ENCODE measurements at regions not wholly inside any gene's neighbourhood (a gene's known extent, or its start where the extent isn't known, plus 50 kb on each side); places are given as distances from the start of the nearest gene placed in this dataset.

- RAD21 ChIA-PET (ENCODE audit: unreplicated experiment) = no interaction called here
- H3K36me3 ChIP-seq (ENCODE audit: control insufficient read depth in 2 of 2, insufficient read depth in 2 of 2, low read length in 1 of 2) = no peaks in the 10 kb centered on the region
- H3K4me2 ChIP-seq (ENCODE audit: control insufficient read depth, insufficient read depth) = no peak overlapping the region
- no TSS peak for BruUV-seq (replicated peaks)
- H3K27ac ChIP-seq (ENCODE audit: control insufficient read depth, insufficient read depth) = no peak overlapping the region
- H4K20me1 ChIP-seq (ENCODE audit: control insufficient read depth, insufficient read depth) = no peaks in the 10 kb centered on the region
- ATAC-seq (no peak), FAIRE-seq (no peak), DNase-seq (ENCODE audit: low read depth, low spot score) (no peak)
- POLR2A ChIA-PET = no interaction called here
- WGBS (ENCODE audit: insufficient coverage, insufficient replicate concordance, low lambda C conversion rate, missing lambda C conversion rate) = 16% methylated on average over 6 of the region's 6 CpGs
- no peaks in the 10 kb centered on the region for H3K27me3 ChIP-seq (replicated peaks in 1 of 2; ENCODE audit: control insufficient read depth in 2 of 2, insufficient read depth in 2 of 2, low read length in 1 of 2)
- H2AFZ ChIP-seq (ENCODE audit: control insufficient read depth, low read depth, low read length) = no peak overlapping the region
- CTCF ChIA-PET = no interaction called here
- intact Hi-C loops (cut with micrococcal nuclease; ENCODE audit: unreplicated experiment) (no loop called here), in situ Hi-C loops (cut with MboI) (no loop called here)
- H3K9me3 ChIP-seq (replicated peaks; ENCODE audit: control insufficient read depth, insufficient read depth, low read length) = no peaks in the 10 kb centered on the region
- H3K4me1 ChIP-seq (ENCODE audit: control insufficient read depth, insufficient read depth, low read length) = no peaks in the 10 kb centered on the region
- SMC1A ChIA-PET (ENCODE audit: uncharacterized antibody, unreplicated experiment) = no interaction called here
- TF ChIP-seq, protein P1, sequence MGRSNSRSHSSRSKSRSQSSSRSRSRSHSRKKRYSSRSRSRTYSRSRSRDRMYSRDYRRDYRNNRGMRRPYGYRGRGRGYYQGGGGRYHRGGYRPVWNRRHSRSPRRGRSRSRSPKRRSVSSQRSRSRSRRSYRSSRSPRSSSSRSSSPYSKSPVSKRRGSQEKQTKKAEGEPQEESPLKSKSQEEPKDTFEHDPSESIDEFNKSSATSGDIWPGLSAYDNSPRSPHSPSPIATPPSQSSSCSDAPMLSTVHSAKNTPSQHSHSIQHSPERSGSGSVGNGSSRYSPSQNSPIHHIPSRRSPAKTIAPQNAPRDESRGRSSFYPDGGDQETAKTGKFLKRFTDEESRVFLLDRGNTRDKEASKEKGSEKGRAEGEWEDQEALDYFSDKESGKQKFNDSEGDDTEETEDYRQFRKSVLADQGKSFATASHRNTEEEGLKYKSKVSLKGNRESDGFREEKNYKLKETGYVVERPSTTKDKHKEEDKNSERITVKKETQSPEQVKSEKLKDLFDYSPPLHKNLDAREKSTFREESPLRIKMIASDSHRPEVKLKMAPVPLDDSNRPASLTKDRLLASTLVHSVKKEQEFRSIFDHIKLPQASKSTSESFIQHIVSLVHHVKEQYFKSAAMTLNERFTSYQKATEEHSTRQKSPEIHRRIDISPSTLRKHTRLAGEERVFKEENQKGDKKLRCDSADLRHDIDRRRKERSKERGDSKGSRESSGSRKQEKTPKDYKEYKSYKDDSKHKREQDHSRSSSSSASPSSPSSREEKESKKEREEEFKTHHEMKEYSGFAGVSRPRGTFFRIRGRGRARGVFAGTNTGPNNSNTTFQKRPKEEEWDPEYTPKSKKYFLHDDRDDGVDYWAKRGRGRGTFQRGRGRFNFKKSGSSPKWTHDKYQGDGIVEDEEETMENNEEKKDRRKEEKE (IDR thresholded peaks at IDR 0.05) = no peak
- no peak for TF ChIP-seq ZNF592 (IDR thresholded peaks at IDR 0.05)
- TF ChIP-seq TCF12 (IDR thresholded peaks at IDR 0.05; ENCODE audit: low read depth, low read length) = no peak
- TF ChIP-seq, protein P2, sequence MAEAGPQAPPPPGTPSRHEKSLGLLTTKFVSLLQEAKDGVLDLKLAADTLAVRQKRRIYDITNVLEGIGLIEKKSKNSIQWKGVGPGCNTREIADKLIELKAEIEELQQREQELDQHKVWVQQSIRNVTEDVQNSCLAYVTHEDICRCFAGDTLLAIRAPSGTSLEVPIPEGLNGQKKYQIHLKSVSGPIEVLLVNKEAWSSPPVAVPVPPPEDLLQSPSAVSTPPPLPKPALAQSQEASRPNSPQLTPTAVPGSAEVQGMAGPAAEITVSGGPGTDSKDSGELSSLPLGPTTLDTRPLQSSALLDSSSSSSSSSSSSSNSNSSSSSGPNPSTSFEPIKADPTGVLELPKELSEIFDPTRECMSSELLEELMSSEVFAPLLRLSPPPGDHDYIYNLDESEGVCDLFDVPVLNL (IDR thresholded peaks at IDR 0.05; ENCODE audit: low read depth, low read length) = no peak
- TF ChIP-seq, protein P3, sequence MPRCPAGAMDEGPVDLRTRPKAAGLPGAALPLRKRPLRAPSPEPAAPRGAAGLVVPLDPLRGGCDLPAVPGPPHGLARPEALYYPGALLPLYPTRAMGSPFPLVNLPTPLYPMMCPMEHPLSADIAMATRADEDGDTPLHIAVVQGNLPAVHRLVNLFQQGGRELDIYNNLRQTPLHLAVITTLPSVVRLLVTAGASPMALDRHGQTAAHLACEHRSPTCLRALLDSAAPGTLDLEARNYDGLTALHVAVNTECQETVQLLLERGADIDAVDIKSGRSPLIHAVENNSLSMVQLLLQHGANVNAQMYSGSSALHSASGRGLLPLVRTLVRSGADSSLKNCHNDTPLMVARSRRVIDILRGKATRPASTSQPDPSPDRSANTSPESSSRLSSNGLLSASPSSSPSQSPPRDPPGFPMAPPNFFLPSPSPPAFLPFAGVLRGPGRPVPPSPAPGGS (IDR thresholded peaks at IDR 0.05; ENCODE audit: borderline replicate concordance, insufficient read depth, low read depth, low read length, poor library complexity, severe bottlenecking) = no peak
- no peak for TF ChIP-seq ETV6 (conservative IDR thresholded peaks at IDR 0.05 in 1 of 2, IDR thresholded peaks at IDR 0.05 in 1 of 2; ENCODE audit: borderline replicate concordance in 1 of 2, low read depth in 1 of 2)
- TF ChIP-seq, protein P4, sequence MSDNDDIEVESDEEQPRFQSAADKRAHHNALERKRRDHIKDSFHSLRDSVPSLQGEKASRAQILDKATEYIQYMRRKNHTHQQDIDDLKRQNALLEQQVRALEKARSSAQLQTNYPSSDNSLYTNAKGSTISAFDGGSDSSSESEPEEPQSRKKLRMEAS (IDR thresholded peaks at IDR 0.05; ENCODE audit: low read depth, low read length) = no peak
- no peaks in the 10 kb centered on the region for H3K79me2 ChIP-seq (ENCODE audit: control insufficient read depth, insufficient read depth, low read length)
- H3K9ac ChIP-seq (ENCODE audit: control insufficient read depth, insufficient read depth, low read length) = no peak overlapping the region
- H3K4me3 ChIP-seq = no peak overlapping the region
These were observed 864.0 kb downstream of the KCNT2 start for GRCh38 chr1:195744256-195744655.
